K562 (cell line): ENCODE measurements at regions not wholly inside any gene's neighbourhood (a gene's known extent, or its start where the extent isn't known, plus 50 kb on each side); places are given as distances from the start of the nearest gene placed in this dataset.

Experiments
- CHD2 ChIP-seq: IDR thresholded peaks from 2 replicates; pipeline ENCODE4 v1.6.1; 2011; ENCODE audit warnings: low read depth, low read length
- FOXP1 ChIP-seq: sonication (generic); formaldehyde crosslinking; IDR thresholded peaks from 2 replicates; pipeline ENCODE4 v1.8.0; 2022; ENCODE audit warnings: mild to moderate bottlenecking, missing genetic modification reagents
- HCFC1 ChIP-seq: IDR thresholded peaks from 2 replicates; pipeline ENCODE4 v1.6.1; 2012; ENCODE audit warnings: low read depth, low read length, improper control_type of control experiment
- KLF6 ChIP-seq: fragments of 250-450 bp; sonication (Bioruptor Pico); IDR thresholded peaks from 2 replicates; pipeline ENCODE4 v1.4.0; 2020; ENCODE audit warnings: mild to moderate bottlenecking, moderate library complexity, borderline replicate concordance
- NFIC ChIP-seq: fragments of 450-650 bp; IDR thresholded peaks from 2 replicates; pipeline ENCODE4 v1.6.1; 2017; ENCODE audit warnings: mild to moderate bottlenecking, inconsistent platforms
- ZNF24 ChIP-seq: fragments of 450-650 bp; IDR thresholded peaks from 2 replicates; pipeline ENCODE4 v1.6.1; 2016
- ZZZ3 ChIP-seq: fragments of 450-650 bp; IDR thresholded peaks from 2 replicates; pipeline ENCODE4 v1.6.1; 2016; ENCODE audit warnings: antibody characterized with exemption, mild to moderate bottlenecking, moderate library complexity
- TF ChIP-seq, protein P1 (sequence below): fragments of 450-650 bp; IDR thresholded peaks from 2 replicates; pipeline ENCODE4 v1.6.1; 2016; ENCODE audit warnings: borderline replicate concordance
- TF ChIP-seq, protein P2 (sequence below), 3 experiments: IDR thresholded peaks in 2 of 3; conservative IDR thresholded peaks in 1 of 3; 2 replicates each; pipeline ENCODE4 v1.5.1; 2011 to 2012; ENCODE audit warnings: low read length in 3 of 3, mild to moderate bottlenecking in 3 of 3, control low read depth in 2 of 3, improper control_type of control experiment in 1 of 3, inconsistent platforms in 1 of 3, low read depth in 1 of 3, mixed read lengths in 1 of 3, moderate library complexity in 1 of 3; ENCODE audit not compliant: insufficient read depth in 2 of 3
- TF ChIP-seq, protein P3 (sequence below): fragments of 450-650 bp; IDR thresholded peaks from 2 replicates; pipeline ENCODE4 v1.6.1; 2016
- TF ChIP-seq, protein P4 (sequence below): fragments of 450-650 bp; IDR thresholded peaks from 2 replicates; pipeline ENCODE4 v1.6.1; 2016; ENCODE audit warnings: missing biosample characterization, missing genetic modification characterization
- TF ChIP-seq, protein P5 (sequence below): sonication (generic); formaldehyde crosslinking; IDR thresholded peaks from 2 replicates; pipeline ENCODE4 v1.8.1; 2023; ENCODE audit warnings: mild to moderate bottlenecking, missing genetic modification reagents

DNA sequence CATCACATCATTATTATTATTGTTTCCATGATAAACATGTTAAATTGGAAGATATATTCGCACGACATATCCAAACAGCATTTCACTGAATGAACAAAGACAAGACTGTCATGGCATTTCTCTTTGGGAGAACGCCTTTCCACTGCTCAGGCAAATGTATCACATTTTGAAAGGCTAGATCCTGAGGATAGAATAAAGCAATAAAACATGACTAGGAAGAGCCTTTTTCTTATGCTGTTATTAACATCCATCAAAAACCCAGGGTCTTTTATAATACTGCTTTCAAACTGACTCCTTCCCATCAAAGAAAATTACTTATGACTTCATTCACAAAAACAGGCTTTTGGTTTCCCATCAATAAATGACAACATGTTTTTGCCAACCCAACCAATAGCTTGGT lies 630.9 kb downstream of the TMTC2 start:
- TF ChIP-seq, protein P1, sequence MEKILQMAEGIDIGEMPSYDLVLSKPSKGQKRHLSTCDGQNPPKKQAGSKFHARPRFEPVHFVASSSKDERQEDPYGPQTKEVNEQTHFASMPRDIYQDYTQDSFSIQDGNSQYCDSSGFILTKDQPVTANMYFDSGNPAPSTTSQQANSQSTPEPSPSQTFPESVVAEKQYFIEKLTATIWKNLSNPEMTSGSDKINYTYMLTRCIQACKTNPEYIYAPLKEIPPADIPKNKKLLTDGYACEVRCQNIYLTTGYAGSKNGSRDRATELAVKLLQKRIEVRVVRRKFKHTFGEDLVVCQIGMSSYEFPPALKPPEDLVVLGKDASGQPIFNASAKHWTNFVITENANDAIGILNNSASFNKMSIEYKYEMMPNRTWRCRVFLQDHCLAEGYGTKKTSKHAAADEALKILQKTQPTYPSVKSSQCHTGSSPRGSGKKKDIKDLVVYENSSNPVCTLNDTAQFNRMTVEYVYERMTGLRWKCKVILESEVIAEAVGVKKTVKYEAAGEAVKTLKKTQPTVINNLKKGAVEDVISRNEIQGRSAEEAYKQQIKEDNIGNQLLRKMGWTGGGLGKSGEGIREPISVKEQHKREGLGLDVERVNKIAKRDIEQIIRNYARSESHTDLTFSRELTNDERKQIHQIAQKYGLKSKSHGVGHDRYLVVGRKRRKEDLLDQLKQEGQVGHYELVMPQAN: no peak
- no peak for TF ChIP-seq KLF6 (CRISPR knock-in tag)
- TF ChIP-seq ZNF24: no peak
- TF ChIP-seq NFIC: no peak
- TF ChIP-seq, protein P2, sequence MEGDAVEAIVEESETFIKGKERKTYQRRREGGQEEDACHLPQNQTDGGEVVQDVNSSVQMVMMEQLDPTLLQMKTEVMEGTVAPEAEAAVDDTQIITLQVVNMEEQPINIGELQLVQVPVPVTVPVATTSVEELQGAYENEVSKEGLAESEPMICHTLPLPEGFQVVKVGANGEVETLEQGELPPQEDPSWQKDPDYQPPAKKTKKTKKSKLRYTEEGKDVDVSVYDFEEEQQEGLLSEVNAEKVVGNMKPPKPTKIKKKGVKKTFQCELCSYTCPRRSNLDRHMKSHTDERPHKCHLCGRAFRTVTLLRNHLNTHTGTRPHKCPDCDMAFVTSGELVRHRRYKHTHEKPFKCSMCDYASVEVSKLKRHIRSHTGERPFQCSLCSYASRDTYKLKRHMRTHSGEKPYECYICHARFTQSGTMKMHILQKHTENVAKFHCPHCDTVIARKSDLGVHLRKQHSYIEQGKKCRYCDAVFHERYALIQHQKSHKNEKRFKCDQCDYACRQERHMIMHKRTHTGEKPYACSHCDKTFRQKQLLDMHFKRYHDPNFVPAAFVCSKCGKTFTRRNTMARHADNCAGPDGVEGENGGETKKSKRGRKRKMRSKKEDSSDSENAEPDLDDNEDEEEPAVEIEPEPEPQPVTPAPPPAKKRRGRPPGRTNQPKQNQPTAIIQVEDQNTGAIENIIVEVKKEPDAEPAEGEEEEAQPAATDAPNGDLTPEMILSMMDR (IDR thresholded peaks at IDR 0.05 in 2 of 3, conservative IDR thresholded peaks at IDR 0.05 in 1 of 3; ENCODE audit: insufficient read depth in 2 of 3, low read depth in 1 of 3, low read length in 3 of 3): no peak
- TF ChIP-seq FOXP1 (CRISPR knock-in tag): no peak
- TF ChIP-seq ZZZ3: no peak
- TF ChIP-seq, protein P3, sequence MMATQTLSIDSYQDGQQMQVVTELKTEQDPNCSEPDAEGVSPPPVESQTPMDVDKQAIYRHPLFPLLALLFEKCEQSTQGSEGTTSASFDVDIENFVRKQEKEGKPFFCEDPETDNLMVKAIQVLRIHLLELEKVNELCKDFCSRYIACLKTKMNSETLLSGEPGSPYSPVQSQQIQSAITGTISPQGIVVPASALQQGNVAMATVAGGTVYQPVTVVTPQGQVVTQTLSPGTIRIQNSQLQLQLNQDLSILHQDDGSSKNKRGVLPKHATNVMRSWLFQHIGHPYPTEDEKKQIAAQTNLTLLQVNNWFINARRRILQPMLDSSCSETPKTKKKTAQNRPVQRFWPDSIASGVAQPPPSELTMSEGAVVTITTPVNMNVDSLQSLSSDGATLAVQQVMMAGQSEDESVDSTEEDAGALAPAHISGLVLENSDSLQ: no peak
- no peak for TF ChIP-seq HCFC1
- TF ChIP-seq CHD2: no peak
- TF ChIP-seq, protein P4, sequence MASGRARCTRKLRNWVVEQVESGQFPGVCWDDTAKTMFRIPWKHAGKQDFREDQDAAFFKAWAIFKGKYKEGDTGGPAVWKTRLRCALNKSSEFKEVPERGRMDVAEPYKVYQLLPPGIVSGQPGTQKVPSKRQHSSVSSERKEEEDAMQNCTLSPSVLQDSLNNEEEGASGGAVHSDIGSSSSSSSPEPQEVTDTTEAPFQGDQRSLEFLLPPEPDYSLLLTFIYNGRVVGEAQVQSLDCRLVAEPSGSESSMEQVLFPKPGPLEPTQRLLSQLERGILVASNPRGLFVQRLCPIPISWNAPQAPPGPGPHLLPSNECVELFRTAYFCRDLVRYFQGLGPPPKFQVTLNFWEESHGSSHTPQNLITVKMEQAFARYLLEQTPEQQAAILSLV (tag): no peak
- TF ChIP-seq, protein P5, sequence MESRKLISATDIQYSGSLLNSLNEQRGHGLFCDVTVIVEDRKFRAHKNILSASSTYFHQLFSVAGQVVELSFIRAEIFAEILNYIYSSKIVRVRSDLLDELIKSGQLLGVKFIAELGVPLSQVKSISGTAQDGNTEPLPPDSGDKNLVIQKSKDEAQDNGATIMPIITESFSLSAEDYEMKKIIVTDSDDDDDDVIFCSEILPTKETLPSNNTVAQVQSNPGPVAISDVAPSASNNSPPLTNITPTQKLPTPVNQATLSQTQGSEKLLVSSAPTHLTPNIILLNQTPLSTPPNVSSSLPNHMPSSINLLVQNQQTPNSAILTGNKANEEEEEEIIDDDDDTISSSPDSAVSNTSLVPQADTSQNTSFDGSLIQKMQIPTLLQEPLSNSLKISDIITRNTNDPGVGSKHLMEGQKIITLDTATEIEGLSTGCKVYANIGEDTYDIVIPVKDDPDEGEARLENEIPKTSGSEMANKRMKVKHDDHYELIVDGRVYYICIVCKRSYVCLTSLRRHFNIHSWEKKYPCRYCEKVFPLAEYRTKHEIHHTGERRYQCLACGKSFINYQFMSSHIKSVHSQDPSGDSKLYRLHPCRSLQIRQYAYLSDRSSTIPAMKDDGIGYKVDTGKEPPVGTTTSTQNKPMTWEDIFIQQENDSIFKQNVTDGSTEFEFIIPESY (CRISPR knock-in tag): no peak
